Colonic mucosa (tissue), 4 donors: ENCODE measurements at regions not wholly inside any gene's neighbourhood (a gene's known extent, or its start where the extent isn't known, plus 50 kb on each side); places are given as distances from the start of the nearest gene placed in this dataset.

Experiments
- DNase-seq: peaks from one replicate; pipeline ENCODE4 v3.0.0-alpha.2; 2020
- H3K27ac ChIP-seq: fragments of 200-600 bp; one replicate; pipeline ENCODE4 v1.8.0; 2021
- H3K27me3 ChIP-seq: fragments of 200-600 bp; one replicate; pipeline ENCODE4 v1.8.0; 2021
- H3K36me3 ChIP-seq: fragments of 200-600 bp; one replicate; pipeline ENCODE4 v1.8.0; 2021
- H3K4me1 ChIP-seq: fragments of 200-600 bp; one replicate; pipeline ENCODE4 v1.8.0; 2021; ENCODE audit warnings: mild to moderate bottlenecking
- H3K4me3 ChIP-seq: fragments of 200-600 bp; one replicate; pipeline ENCODE4 v1.8.0; 2021
- H3K9ac ChIP-seq, 2 donors: one replicate each; pipeline ENCODE4 v1.7.0; 2013; ENCODE audit warnings: control low read depth in 2 of 2, low read depth in 2 of 2, low read length in 2 of 2
- H3K9me3 ChIP-seq: fragments of 200-600 bp; one replicate; pipeline ENCODE4 v1.8.0; 2021
- intact Hi-C: fragments of 100-400 bp; cut with DNase I; formaldehyde crosslinking; loops from one replicate; pipeline ENCODE4 v1.14.1; 2022
- TF ChIP-seq, protein P1 (sequence below): fragments of 200-600 bp; IDR thresholded peaks from one replicate; pipeline ENCODE4 v1.8.0; 2022; ENCODE audit warnings: antibody characterized with exemption, mild to moderate bottlenecking
- donor health status: healthy.
- donor health status: DM: no; HTN: no; CAD: no.
- donor health status: DM: no; HTN: no; CAD: no.

DNA sequence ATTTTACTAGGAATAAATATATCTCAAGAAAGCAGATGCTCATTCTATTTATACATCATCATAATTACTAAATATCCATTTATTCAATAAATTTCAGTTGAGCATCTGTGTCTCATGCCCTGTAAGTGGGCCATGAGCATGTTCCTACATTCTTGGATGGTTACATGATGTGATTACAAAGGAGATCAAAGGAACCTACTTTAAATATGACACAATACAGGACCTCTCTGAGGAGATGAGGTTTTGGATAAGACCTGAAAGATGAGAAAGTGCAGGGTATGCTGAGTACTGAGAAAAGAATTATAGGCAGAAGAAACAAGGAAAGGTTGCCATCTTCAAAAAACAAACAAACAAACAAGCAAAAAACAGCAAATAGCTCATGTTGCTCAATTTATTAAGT, 105.4 kb upstream of the CNTN1 start:
- intact Hi-C loops, result no loop called here
- Histone ChIP-seq H3K27me3 (no peaks in the 10 kb centered on the region), H3K9me3 (no peaks in the 10 kb centered on the region), H3K36me3 (no peaks in the 10 kb centered on the region), H3K27ac (no peak overlapping the region), H3K4me3 (no peak overlapping the region), H3K4me1 (no peaks in the 10 kb centered on the region), H3K9ac (no peak overlapping the region)
- DNase-seq, result no peak
- TF ChIP-seq, protein P1, sequence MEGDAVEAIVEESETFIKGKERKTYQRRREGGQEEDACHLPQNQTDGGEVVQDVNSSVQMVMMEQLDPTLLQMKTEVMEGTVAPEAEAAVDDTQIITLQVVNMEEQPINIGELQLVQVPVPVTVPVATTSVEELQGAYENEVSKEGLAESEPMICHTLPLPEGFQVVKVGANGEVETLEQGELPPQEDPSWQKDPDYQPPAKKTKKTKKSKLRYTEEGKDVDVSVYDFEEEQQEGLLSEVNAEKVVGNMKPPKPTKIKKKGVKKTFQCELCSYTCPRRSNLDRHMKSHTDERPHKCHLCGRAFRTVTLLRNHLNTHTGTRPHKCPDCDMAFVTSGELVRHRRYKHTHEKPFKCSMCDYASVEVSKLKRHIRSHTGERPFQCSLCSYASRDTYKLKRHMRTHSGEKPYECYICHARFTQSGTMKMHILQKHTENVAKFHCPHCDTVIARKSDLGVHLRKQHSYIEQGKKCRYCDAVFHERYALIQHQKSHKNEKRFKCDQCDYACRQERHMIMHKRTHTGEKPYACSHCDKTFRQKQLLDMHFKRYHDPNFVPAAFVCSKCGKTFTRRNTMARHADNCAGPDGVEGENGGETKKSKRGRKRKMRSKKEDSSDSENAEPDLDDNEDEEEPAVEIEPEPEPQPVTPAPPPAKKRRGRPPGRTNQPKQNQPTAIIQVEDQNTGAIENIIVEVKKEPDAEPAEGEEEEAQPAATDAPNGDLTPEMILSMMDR, result no peak

DNA sequence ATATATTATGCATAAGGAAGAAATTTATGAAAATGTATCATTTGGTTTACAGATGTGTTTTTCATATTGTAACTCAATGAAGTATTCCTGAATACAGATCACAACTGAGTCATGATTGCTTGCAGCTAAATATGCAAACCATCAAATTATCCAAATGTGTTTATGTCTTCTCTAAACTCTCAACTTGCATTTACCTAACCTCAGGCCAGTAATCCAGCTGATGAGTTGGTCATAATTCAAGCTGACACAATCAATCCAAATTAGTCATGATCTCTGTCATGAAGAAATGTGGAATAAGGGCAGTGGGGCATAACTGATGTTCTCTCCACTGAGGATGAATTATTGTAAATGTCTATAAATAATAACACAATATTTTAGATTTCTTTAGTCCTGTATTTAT, 104.8 kb upstream of the CNTN1 start:
- intact Hi-C loops, result no loop called here
- H3K36me3 ChIP-seq, result no peaks in the 10 kb centered on the region
- H3K4me3 ChIP-seq, result no peak overlapping the region
- no peak overlapping the region for H3K27ac ChIP-seq
- no peak overlapping the region for H3K9ac ChIP-seq
- TF ChIP-seq, protein P1, result no peak
- H3K4me1 ChIP-seq, result no peaks in the 10 kb centered on the region
- H3K27me3 ChIP-seq, result no peaks in the 10 kb centered on the region
- no peak for DNase-seq
- no peaks in the 10 kb centered on the region for H3K9me3 ChIP-seq

DNA sequence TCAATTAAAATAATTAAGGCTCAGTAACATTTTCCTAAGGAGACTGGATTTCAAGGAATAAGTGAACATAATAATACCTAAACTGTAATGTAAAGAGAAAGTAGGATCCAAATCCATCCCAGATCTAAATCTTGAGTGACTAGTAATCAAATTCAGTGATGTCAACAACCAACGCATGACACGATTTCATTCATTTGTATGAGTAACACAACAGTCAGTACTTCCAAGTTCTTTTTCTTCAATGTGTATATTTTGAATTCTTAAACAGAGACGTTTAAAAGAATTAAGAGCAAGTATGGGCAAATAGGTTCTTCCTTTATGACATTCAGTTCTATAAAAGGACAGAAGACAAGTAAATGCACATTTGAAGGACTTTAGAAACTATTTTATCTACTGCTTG, 104.3 kb upstream of the CNTN1 start:
- Histone ChIP-seq H3K27ac (no peak overlapping the region), H3K9ac (no peak overlapping the region), H3K4me1 (no peaks in the 10 kb centered on the region), H3K9me3 (no peaks in the 10 kb centered on the region), H3K27me3 (no peaks in the 10 kb centered on the region), H3K4me3 (no peak overlapping the region), H3K36me3 (no peaks in the 10 kb centered on the region)
- no peak for DNase-seq
- intact Hi-C loops, result no loop called here
- TF ChIP-seq, protein P1, result no peak

DNA sequence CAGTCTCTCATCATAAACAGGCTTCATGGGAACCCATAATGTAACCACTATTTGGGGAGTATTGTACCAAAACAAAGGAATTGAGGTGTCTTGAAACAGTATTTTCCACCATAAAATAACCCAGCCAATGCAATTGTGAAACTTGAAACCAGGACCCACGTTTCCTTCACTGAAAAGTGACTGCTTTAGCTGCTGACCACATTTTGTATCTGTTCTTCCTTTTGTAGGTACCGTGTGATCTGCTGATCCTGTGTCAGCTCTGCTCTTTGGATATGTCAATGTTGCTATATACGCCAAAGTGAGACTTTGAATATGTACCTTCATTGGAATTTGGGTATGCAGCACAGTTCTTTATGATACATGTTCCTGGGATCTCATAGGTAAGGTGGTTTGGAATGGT, 95.1 kb upstream of the CNTN1 start:
- Histone ChIP-seq H3K4me1 (no peaks in the 10 kb centered on the region), H3K27ac (no peak overlapping the region), H3K27me3 (no peaks in the 10 kb centered on the region), H3K9me3 (no peaks in the 10 kb centered on the region), H3K9ac (no peak overlapping the region), H3K4me3 (no peak overlapping the region), H3K36me3 (no peaks in the 10 kb centered on the region)
- intact Hi-C loops, result no loop called here
- no peak for DNase-seq
- TF ChIP-seq, protein P1, result no peak

DNA sequence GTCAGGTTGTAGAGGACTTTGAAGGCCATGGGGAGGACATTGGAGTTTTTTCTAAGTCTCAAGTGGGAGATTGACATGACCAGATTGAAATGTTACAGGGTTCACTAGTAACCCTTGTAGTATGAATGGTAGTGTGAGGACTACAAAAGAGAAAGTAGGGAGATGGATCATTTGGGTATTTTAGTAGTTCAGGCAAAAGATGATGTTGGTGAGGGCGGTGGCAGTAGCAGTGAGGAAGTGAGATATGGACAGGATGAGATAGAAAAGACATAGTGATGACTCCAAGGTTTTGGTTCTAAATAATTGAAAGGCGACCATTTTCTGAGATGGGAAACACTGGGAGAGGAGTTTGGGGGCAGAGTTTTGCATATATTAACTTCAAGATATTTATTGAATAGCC, 94.2 kb upstream of the CNTN1 start:
- TF ChIP-seq, protein P1, result no peak
- H3K27ac ChIP-seq, result no peak overlapping the region
- intact Hi-C loops, result no loop called here
- no peak overlapping the region for H3K4me3 ChIP-seq
- no peak for DNase-seq
- H3K4me1 ChIP-seq, result no peaks in the 10 kb centered on the region
- H3K27me3 ChIP-seq, result no peaks in the 10 kb centered on the region
- no peaks in the 10 kb centered on the region for H3K36me3 ChIP-seq
- H3K9me3 ChIP-seq, result no peaks in the 10 kb centered on the region
- H3K9ac ChIP-seq, result no peak overlapping the region

DNA sequence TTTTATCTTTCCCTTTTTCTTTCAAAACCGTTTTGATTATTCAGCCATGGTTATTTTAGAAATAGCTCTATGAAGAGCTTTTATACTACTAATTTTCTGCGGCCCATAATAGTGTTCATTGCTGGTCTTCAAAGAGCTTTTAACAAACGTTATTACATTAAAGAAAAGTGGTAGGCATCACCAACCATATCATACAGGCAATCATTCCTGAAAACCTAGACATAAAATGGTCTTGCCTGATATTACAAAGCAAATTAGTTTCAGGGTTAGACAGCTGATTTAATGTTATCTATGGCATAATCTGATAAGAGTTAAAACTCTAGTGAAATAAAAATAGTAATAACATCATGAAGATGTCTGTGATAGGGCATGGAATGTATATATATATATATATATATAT, 89.7 kb upstream of the CNTN1 start:
- Histone ChIP-seq H3K4me1 (no peaks in the 10 kb centered on the region), H3K9ac (no peak overlapping the region), H3K36me3 (no peaks in the 10 kb centered on the region), H3K27ac (no peak overlapping the region), H3K4me3 (no peak overlapping the region), H3K27me3 (no peaks in the 10 kb centered on the region), H3K9me3 (no peaks in the 10 kb centered on the region)
- DNase-seq, result no peak
- intact Hi-C loops, result no loop called here
- TF ChIP-seq, protein P1, result no peak
